ENCODE measurements at regions not wholly inside any gene's neighbourhood (a gene's known extent, or its start where the extent isn't known, plus 50 kb on each side); places are given as distances from the start of the nearest gene placed in this dataset.
"Not testable (repeated sequence)": the region's sequence is repeated elsewhere in the genome, so short reads cannot be mapped to it uniquely, and the experiment has no call there.

- TF ChIP-seq, protein P1, sequence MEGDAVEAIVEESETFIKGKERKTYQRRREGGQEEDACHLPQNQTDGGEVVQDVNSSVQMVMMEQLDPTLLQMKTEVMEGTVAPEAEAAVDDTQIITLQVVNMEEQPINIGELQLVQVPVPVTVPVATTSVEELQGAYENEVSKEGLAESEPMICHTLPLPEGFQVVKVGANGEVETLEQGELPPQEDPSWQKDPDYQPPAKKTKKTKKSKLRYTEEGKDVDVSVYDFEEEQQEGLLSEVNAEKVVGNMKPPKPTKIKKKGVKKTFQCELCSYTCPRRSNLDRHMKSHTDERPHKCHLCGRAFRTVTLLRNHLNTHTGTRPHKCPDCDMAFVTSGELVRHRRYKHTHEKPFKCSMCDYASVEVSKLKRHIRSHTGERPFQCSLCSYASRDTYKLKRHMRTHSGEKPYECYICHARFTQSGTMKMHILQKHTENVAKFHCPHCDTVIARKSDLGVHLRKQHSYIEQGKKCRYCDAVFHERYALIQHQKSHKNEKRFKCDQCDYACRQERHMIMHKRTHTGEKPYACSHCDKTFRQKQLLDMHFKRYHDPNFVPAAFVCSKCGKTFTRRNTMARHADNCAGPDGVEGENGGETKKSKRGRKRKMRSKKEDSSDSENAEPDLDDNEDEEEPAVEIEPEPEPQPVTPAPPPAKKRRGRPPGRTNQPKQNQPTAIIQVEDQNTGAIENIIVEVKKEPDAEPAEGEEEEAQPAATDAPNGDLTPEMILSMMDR (IDR thresholded peaks at IDR 0.05) = not testable (repeated sequence)
- TF ChIP-seq RORB (CRISPR knock-in tag; IDR thresholded peaks at IDR 0.05); MXD4 (CRISPR knock-in tag; IDR thresholded peaks at IDR 0.05; ENCODE audit: borderline replicate concordance); USF2 (CRISPR knock-in tag; IDR thresholded peaks at IDR 0.05); RELA (CRISPR knock-in tag; IDR thresholded peaks at IDR 0.05; ENCODE audit: borderline replicate concordance); ATF3 (CRISPR knock-in tag; conservative IDR thresholded peaks at IDR 0.05); SMAD4 (CRISPR knock-in tag; IDR thresholded peaks at IDR 0.05); ATF1 (CRISPR knock-in tag; IDR thresholded peaks at IDR 0.05): not testable (repeated sequence)
Measured at GRCh38 chr12:46474385-46474784, 101.8 kb upstream of the SLC38A2 start.

Data from WTC11 (cell line).